ENCODE measurements at regions not wholly inside any gene's neighbourhood (a gene's known extent, or its start where the extent isn't known, plus 50 kb on each side); places are given as distances from the start of the nearest gene placed in this dataset.

- TF ChIP-seq CTCF (IDR thresholded peaks at IDR 0.05) (no peak), POLR2A (IDR thresholded peaks at IDR 0.05) (no peak)
Measured at GRCh38 chr14:30484976-30485375, 74.0 kb upstream of the G2E3 start.
